ENCODE measurements at regions not wholly inside any gene's neighbourhood (a gene's known extent, or its start where the extent isn't known, plus 50 kb on each side); places are given as distances from the start of the nearest gene placed in this dataset.

GRCh38 chr5:17761326-17761725 is 127.1 kb downstream of the TAF11L14 start:
- TF ChIP-seq CTCF (IDR thresholded peaks at IDR 0.05 in 4 of 5, conservative IDR thresholded peaks at IDR 0.05 in 1 of 5) (no peak), POLR2A (IDR thresholded peaks at IDR 0.05) (no peak)
